PC-3 (cell line): ENCODE measurements at regions not wholly inside any gene's neighbourhood (a gene's known extent, or its start where the extent isn't known, plus 50 kb on each side); places are given as distances from the start of the nearest gene placed in this dataset.

Experiments
- ATAC-seq: fragments of 200-7000 bp; cut with Tn5 transposase; 2 replicates; pipeline ENCODE4 v1.9.1; 2020; ENCODE audit warnings: mild to moderate bottlenecking, moderate library complexity
- BruUV-seq: library from RNA; stranded (reverse); fragments of 400-500 nt; replicated peaks from 2 replicates; lab custom pipeline; 2021; lab: Mats Ljungman, UMichigan
- CTCF ChIA-PET: fragments of 300-600 bp; sonication (Branson Sonifier 250); formaldehyde crosslinking; loops from one replicate; lab custom pipeline; 2022; ENCODE audit warnings: antibody characterized with exemption; lab: Charles Lee
- POLR2A ChIA-PET: fragments of 300-600 bp; sonication (Branson Sonifier 250); formaldehyde crosslinking; loops from one replicate; lab custom pipeline; 2022; ENCODE audit warnings: antibody characterized with exemption; ENCODE audit not compliant: unreplicated experiment; lab: Charles Lee
- DNase-seq: peaks from one replicate; pipeline ENCODE4 v3.0.0-alpha.2; 2015
- H2AFZ ChIP-seq: fragments of 300-600 bp; sonication (generic); 2 replicates; pipeline ENCODE4 v1.6.0; 2016; ENCODE audit warnings: antibody characterized with exemption, low read length
- H3F3A ChIP-seq: fragments of 300-600 bp; sonication (generic); one replicate; pipeline ENCODE4 v1.6.0; 2017; ENCODE audit warnings: antibody characterized with exemption, low read length, control low read depth, mild to moderate bottlenecking; ENCODE audit not compliant: unreplicated experiment
- H3K27ac ChIP-seq: fragments of 300-600 bp; sonication (generic); 2 replicates; pipeline ENCODE4 v1.5.1; 2016; ENCODE audit warnings: mild to moderate bottlenecking, low read length
- H3K27me3 ChIP-seq: fragments of 300-600 bp; sonication (generic); 2 replicates; pipeline ENCODE4 v1.6.1; 2016; ENCODE audit warnings: low read length, mixed read lengths
- H3K36me3 ChIP-seq: fragments of 300-600 bp; sonication (generic); 2 replicates; pipeline ENCODE4 v1.6.1; 2016; ENCODE audit warnings: low read depth, mixed run types, low read length, mixed read lengths
- H3K4me1 ChIP-seq: fragments of 300-600 bp; sonication (generic); 2 replicates; pipeline ENCODE4 v1.5.1; 2016; ENCODE audit warnings: low read length; ENCODE audit not compliant: insufficient read depth
- H3K4me2 ChIP-seq: fragments of 300-600 bp; sonication (generic); 2 replicates; pipeline ENCODE4 v1.6.0; 2016; ENCODE audit warnings: low read length
- H3K4me3 ChIP-seq: fragments of 300-600 bp; sonication (generic); 2 replicates; pipeline ENCODE4 v1.5.1; 2016; ENCODE audit warnings: mild to moderate bottlenecking, low read length, mixed read lengths
- H3K79me2 ChIP-seq: fragments of 300-600 bp; sonication (generic); 2 replicates; pipeline ENCODE4 v1.6.1; 2017; ENCODE audit warnings: low read length, mixed read lengths
- H3K9ac ChIP-seq: fragments of 300-600 bp; sonication (generic); 2 replicates; pipeline ENCODE4 v1.6.0; 2016; ENCODE audit warnings: mild to moderate bottlenecking, low read length
- H3K9me2 ChIP-seq: fragments of 300-600 bp; sonication (generic); replicated peaks from 2 replicates; pipeline ENCODE4 v1.6.1; 2016; ENCODE audit warnings: mixed run types, low read length, mixed read lengths
- H3K9me3 ChIP-seq: fragments of 300-600 bp; sonication (generic); 2 replicates; pipeline ENCODE4 v1.6.1; 2016; ENCODE audit warnings: low read length, mixed read lengths
- H4K20me1 ChIP-seq: fragments of 300-600 bp; sonication (generic); 2 replicates; pipeline ENCODE4 v1.6.1; 2016; ENCODE audit warnings: low read length, mixed read lengths
- EZH2 ChIP-seq: fragments of 300-600 bp; sonication (generic); IDR thresholded peaks from one replicate; pipeline ENCODE4 v1.6.1; 2017; ENCODE audit warnings: antibody characterized with exemption, mild to moderate bottlenecking, low read length; ENCODE audit not compliant: unreplicated experiment
- EZH2phosphoT487 ChIP-seq: fragments of 300-600 bp; sonication (generic); IDR thresholded peaks from 2 replicates; pipeline ENCODE4 v1.6.1; 2018; ENCODE audit warnings: mild to moderate bottlenecking, antibody characterized with exemption, low read length, borderline replicate concordance
- intact Hi-C: fragments of 100-400 bp; cut with micrococcal nuclease; formaldehyde crosslinking; loops from 2 replicates; pipeline ENCODE4 v1.9.0; 2023
- TF ChIP-seq, protein P1 (sequence below): fragments of 300-600 bp; sonication (generic); conservative IDR thresholded peaks from 2 replicates; pipeline ENCODE4 v1.5.1; 2017; ENCODE audit warnings: antibody characterized with exemption, low read depth, mild to moderate bottlenecking, low read length

DNA sequence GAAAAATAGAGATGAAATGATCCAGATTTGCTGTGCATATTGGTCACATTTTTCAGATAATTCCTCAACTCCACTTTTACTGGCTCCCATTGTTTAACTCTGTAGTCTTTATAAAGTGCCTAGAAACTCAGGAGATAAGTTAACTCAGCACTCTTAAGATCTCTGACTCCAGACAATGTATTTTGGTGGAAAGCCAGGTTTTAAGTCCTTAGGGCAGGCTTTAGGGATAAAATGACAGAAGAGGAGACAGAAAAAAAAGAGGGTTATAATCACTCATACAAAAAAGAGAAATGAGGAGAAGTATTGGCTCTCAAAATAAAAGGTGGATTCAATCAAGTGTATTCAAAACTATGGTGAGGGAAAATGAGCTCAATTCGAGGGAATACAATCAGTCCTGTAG lies 674.8 kb upstream of the INTU start:
- ChIA-PET POLR2A (no interaction called here), CTCF (interaction anchor here (0.6 to 0.7 kb wide), 2 partner anchors 265 to 269 kb away, joined by 3 to 5 read pairs; no protein-coding TSS in a partner anchor)
- no peak overlapping the region for H3K4me3 ChIP-seq
- intact Hi-C loops, result loop anchor here (1.0 to 5.0 kb wide), 2 partner anchors 266 to 331 kb away; no protein-coding TSS in a partner anchor
- no peaks in the 10 kb centered on the region for H3K4me1 ChIP-seq
- DNase-seq (no peak), ATAC-seq (no peak)
- H3K27ac ChIP-seq, result no peak overlapping the region
- H2AFZ ChIP-seq, result no peak overlapping the region
- H3K79me2 ChIP-seq, result no peaks in the 10 kb centered on the region
- TF ChIP-seq EZH2phosphoT487, result no peak
- no peaks in the 10 kb centered on the region for H3K9me3 ChIP-seq
- H3K27me3 ChIP-seq, result no peaks in the 10 kb centered on the region
- BruUV-seq, result no TSS peak
- H3F3A ChIP-seq, result no peaks in the 10 kb centered on the region
- no peak overlapping the region for H3K4me2 ChIP-seq
- no peaks in the 10 kb centered on the region for H4K20me1 ChIP-seq
- no peaks in the 10 kb centered on the region for H3K36me3 ChIP-seq
- H3K9ac ChIP-seq, result no peak overlapping the region
- no peaks in the 10 kb centered on the region for H3K9me2 ChIP-seq

DNA sequence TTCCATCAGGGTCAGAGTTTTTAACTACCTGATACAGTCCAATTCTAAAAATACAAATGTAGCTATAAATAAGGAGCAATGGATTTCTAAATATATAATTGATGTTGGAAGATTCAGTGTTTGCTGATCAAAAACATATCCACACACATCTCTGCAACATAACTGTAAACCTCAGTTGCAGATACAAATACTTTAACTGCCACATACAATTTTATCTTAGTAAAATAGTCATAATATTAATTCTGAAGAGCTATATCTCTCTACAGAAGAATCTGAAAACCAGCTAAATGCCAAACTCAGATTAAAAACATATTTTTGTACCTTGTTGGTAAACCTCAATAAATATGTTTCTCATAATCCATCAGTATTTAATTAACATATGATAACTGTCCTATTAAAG lies 674.3 kb upstream of the INTU start:
- Histone ChIP-seq H3K4me1 (no peaks in the 10 kb centered on the region), H3F3A (no peaks in the 10 kb centered on the region), H3K9me2 (no peaks in the 10 kb centered on the region), H2AFZ (no peak overlapping the region), H3K27me3 (no peaks in the 10 kb centered on the region), H4K20me1 (no peaks in the 10 kb centered on the region), H3K9ac (no peak overlapping the region), H3K4me2 (no peak overlapping the region), H3K36me3 (no peaks in the 10 kb centered on the region), H3K9me3 (no peaks in the 10 kb centered on the region), H3K79me2 (no peaks in the 10 kb centered on the region), H3K27ac (no peak overlapping the region), H3K4me3 (no peak overlapping the region)
- CTCF ChIA-PET, result interaction anchor here (0.8 kb wide), 1 partner anchor 442 kb away, joined by 4 read pairs; no protein-coding TSS in a partner anchor
- no peak for DNase-seq
- TF ChIP-seq EZH2phosphoT487, result no peak
- TF ChIP-seq EZH2, result no peak
- TF ChIP-seq, protein P1, sequence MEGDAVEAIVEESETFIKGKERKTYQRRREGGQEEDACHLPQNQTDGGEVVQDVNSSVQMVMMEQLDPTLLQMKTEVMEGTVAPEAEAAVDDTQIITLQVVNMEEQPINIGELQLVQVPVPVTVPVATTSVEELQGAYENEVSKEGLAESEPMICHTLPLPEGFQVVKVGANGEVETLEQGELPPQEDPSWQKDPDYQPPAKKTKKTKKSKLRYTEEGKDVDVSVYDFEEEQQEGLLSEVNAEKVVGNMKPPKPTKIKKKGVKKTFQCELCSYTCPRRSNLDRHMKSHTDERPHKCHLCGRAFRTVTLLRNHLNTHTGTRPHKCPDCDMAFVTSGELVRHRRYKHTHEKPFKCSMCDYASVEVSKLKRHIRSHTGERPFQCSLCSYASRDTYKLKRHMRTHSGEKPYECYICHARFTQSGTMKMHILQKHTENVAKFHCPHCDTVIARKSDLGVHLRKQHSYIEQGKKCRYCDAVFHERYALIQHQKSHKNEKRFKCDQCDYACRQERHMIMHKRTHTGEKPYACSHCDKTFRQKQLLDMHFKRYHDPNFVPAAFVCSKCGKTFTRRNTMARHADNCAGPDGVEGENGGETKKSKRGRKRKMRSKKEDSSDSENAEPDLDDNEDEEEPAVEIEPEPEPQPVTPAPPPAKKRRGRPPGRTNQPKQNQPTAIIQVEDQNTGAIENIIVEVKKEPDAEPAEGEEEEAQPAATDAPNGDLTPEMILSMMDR, result no peak
- POLR2A ChIA-PET, result no interaction called here
- no peak for ATAC-seq
- BruUV-seq, result no TSS peak
- intact Hi-C loops, result loop anchor here (5.0 kb wide), 1 partner anchor 266 kb away; no protein-coding TSS in a partner anchor

DNA sequence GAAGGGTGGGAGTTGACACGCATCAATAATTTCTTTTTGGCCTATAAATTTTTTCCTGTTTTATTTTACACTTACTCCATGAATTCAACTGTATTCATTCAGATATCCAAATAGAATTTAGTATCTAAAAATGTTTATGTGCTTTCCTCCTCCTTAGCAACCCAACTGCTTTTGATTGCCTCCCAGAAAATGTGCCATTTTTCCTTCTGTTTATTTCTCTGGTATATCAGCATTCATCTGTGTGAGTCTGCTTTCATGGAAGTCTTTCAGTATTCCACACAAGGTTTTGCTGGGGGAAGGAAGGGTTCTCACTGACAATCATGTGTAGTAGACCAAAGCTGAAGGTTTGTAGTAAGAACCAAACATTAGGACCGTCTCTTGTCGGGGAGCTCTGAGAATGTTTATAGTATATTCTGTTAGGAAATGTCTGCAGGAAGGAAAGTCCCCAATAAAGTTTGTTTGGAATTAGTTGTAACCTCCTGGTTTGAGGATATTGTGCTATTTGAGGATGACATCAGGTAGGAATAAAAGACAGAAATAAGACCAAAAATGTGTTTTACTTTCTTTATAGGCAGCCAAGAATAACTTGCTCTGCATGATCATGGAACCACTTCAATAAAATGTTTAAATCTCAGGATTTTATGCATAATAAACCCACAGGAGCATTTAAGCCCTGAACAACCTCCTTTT lies 673.6 kb upstream of the INTU start:
- Histone ChIP-seq H4K20me1 (no peaks in the 10 kb centered on the region), H3K27ac (no peak overlapping the region), H3K36me3 (no peaks in the 10 kb centered on the region), H3K9ac (no peak overlapping the region), H3K27me3 (no peaks in the 10 kb centered on the region), H2AFZ (no peak overlapping the region), H3K4me1 (no peaks in the 10 kb centered on the region), H3K79me2 (no peaks in the 10 kb centered on the region), H3K4me3 (no peak overlapping the region), H3K9me2 (no peaks in the 10 kb centered on the region), H3K9me3 (no peaks in the 10 kb centered on the region), H3K4me2 (no peak overlapping the region), H3F3A (no peaks in the 10 kb centered on the region)
- ChIA-PET CTCF (interaction anchor here (0.8 kb wide), 1 partner anchor 442 kb away, joined by 4 read pairs; no protein-coding TSS in a partner anchor), POLR2A (no interaction called here)
- intact Hi-C loops, result loop anchor here (5.0 kb wide), 1 partner anchor 267 kb away; no protein-coding TSS in a partner anchor
- TF ChIP-seq EZH2, result no peak
- TF ChIP-seq, protein P1, result no peak
- no peak for TF ChIP-seq EZH2phosphoT487
- DNase-seq (no peak), ATAC-seq (no peak)
- BruUV-seq, result no TSS peak
